ENCODE measurements at regions not wholly inside any gene's neighbourhood (a gene's known extent, or its start where the extent isn't known, plus 50 kb on each side); places are given as distances from the start of the nearest gene placed in this dataset.

- TF ChIP-seq MGA (IDR thresholded peaks at IDR 0.05) (no peak), ZZZ3 (IDR thresholded peaks at IDR 0.05) (no peak), CEBPG (CRISPR knock-in tag; IDR thresholded peaks at IDR 0.05) (no peak), CEBPG (tag; conservative IDR thresholded peaks at IDR 0.05 in 1 of 2, IDR thresholded peaks at IDR 0.05 in 1 of 2) (no peak)
Measured at GRCh38 chr11:39990421-39990831, 1469.0 kb downstream of the LRRC4C start (continued).
